ENCODE measurements at regions not wholly inside any gene's neighbourhood (a gene's known extent, or its start where the extent isn't known, plus 50 kb on each side); places are given as distances from the start of the nearest gene placed in this dataset.

DNA sequence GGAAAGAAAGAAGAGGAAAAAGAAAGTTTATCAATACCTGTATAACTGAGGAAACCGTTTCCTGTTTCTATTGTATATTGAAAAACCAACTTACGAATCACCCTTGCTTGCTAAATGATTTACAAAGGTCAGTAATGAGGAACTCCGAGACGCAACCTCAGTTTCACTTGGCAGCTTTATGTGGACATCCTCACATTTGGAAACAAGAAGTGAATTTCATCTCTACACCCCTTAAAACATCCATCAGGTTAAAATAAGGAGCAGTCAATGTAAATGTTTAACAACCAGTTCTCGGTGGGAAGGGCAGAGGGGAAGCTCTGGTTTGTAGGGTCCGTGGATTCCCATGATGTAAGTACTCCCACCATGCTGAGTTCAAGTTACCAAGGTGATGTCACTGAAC is 481.7 kb upstream of the RUNX1 start:
- ChIA-PET POLR2A (no interaction called here), CTCF (no interaction called here)
- Histone ChIP-seq H3K9me3 (peaks cover 1% of the 10 kb centered on the region; the same call in 1 of the 2 replicates), H3K27me3 (ENCODE audit: insufficient read depth) (no peaks in the 10 kb centered on the region), H3K4me3 (ENCODE audit: low read depth in 2 of 2, low read length in 1 of 2) (no peak overlapping the region), H3K9ac (no peak overlapping the region), H3K9me2 (no peaks in the 10 kb centered on the region), H2AFZ (ENCODE audit: low read depth) (no peak overlapping the region), H3K4me1 (ENCODE audit: control insufficient read depth in 1 of 2, insufficient read depth in 2 of 2, low read depth in 1 of 2, low read length in 1 of 2) (peaks cover 4 to 11% of the 10 kb centered on the region in 2 experiments; a peak in 2 of 4 replicates), H3K79me2 (ENCODE audit: insufficient read depth) (no peaks in the 10 kb centered on the region), H3F3A (replicated peaks; ENCODE audit: insufficient read depth) (no peaks in the 10 kb centered on the region), H3K4me2 (no peak overlapping the region), H4K20me1 (ENCODE audit: insufficient read depth) (no peaks in the 10 kb centered on the region), H3K27ac (ENCODE audit: low read depth in 2 of 2, low read length in 1 of 2) (no peak overlapping the region), H3K36me3 (replicated peaks in 1 of 2; ENCODE audit: control insufficient read depth in 1 of 2, insufficient read depth in 2 of 2, low read length in 1 of 2) (no peaks in the 10 kb centered on the region)
- no peak for DNase-seq
- no peak for TF ChIP-seq CTCF (IDR thresholded peaks at IDR 0.05)
- no peak for TF ChIP-seq TAF1 (IDR thresholded peaks at IDR 0.05; ENCODE audit: borderline replicate concordance, low read depth, low read length)
- TF ChIP-seq RFX5 (IDR thresholded peaks at IDR 0.05; ENCODE audit: low read length), result no peak
- no peak for TF ChIP-seq CHD2 (IDR thresholded peaks at IDR 0.05; ENCODE audit: low read length, partially characterized antibody)
- no peak for TF ChIP-seq USF2 (IDR thresholded peaks at IDR 0.05; ENCODE audit: borderline replicate concordance, low read depth, low read length)
- no peak for TF ChIP-seq PBX3 (IDR thresholded peaks at IDR 0.05)
- TF ChIP-seq SIN3A (IDR thresholded peaks at IDR 0.05; ENCODE audit: borderline replicate concordance, low read depth, low read length), result no peak
- TF ChIP-seq IRF3 (IDR thresholded peaks at IDR 0.05; ENCODE audit: low read depth, low read length), result no peak
- TF ChIP-seq NRF1 (IDR thresholded peaks at IDR 0.05; ENCODE audit: low read depth, low read length), result no peak
- TF ChIP-seq MEF2A (IDR thresholded peaks at IDR 0.05; ENCODE audit: borderline replicate concordance, low read depth), result no peak
- TF ChIP-seq ELF1 (IDR thresholded peaks at IDR 0.05), result no peak
- TF ChIP-seq FOXJ3 (CRISPR knock-in tag; IDR thresholded peaks at IDR 0.05), result no peak
- no peak for TF ChIP-seq SMC3 (IDR thresholded peaks at IDR 0.05; ENCODE audit: low read depth, low read length)
- no peak for TF ChIP-seq POLR2AphosphoS5 (IDR thresholded peaks at IDR 0.05; ENCODE audit: low read depth, low read length)
- TF ChIP-seq MXI1 (IDR thresholded peaks at IDR 0.05; ENCODE audit: low read depth, low read length), result no peak
- TF ChIP-seq REST (IDR thresholded peaks at IDR 0.05; ENCODE audit: low read depth, low read length), result no peak
- TF ChIP-seq YY1 (IDR thresholded peaks at IDR 0.05; ENCODE audit: low read depth), result no peak
- TF ChIP-seq EP300 (IDR thresholded peaks at IDR 0.05; ENCODE audit: borderline replicate concordance in 1 of 2, low read depth in 1 of 2, low read length in 1 of 2), result no peak
- WGBS (ENCODE audit: low lambda C conversion rate), result 59% methylated on average over 6 of the region's 6 CpGs

All from SK-N-SH (cell line).